Cardiac muscle cell (in vitro differentiated cells and primary cell): ENCODE measurements at regions not wholly inside any gene's neighbourhood (a gene's known extent, or its start where the extent isn't known, plus 50 kb on each side); places are given as distances from the start of the nearest gene placed in this dataset.

Source experiments
- DNase-seq, 2 donors: peaks; one replicate each; pipeline versions ENCODE4 v3.0.0 to v3.0.0-alpha.2; 2010 to 2017; ENCODE audit warnings: low read depth in 1 of 2, low spot score in 1 of 2
- H3K27ac ChIP-seq: fragments of 200-600 bp; sonication (generic); 2 replicates; pipeline ENCODE4 v1.5.1; 2016
- H3K27me3 ChIP-seq: fragments of 200-600 bp; sonication (generic); 2 replicates; pipeline ENCODE4 v1.6.0; 2016; ENCODE audit warnings: control low read depth
- H3K36me3 ChIP-seq: fragments of 200-600 bp; sonication (generic); 2 replicates; pipeline ENCODE4 v1.5.1; 2016; ENCODE audit warnings: control low read depth
- H3K4me1 ChIP-seq: fragments of 200-600 bp; sonication (generic); 2 replicates; pipeline ENCODE4 v1.8.1; 2017; ENCODE audit warnings: low read depth, mild to moderate bottlenecking, mixed run types
- H3K4me3 ChIP-seq: fragments of 200-600 bp; sonication (generic); 2 replicates; pipeline ENCODE4 v1.5.1; 2016; ENCODE audit warnings: mild to moderate bottlenecking
- H3K9me3 ChIP-seq: fragments of 200-600 bp; sonication (generic); 2 replicates; pipeline ENCODE4 v1.5.1; 2017; ENCODE audit warnings: low read depth, mild to moderate bottlenecking, control low read depth
- TF ChIP-seq, protein P1 (sequence below): IDR thresholded peaks from 2 replicates; pipeline ENCODE4 v1.5.1; 2012; ENCODE audit warnings: low read depth, mild to moderate bottlenecking, low read length

DNA sequence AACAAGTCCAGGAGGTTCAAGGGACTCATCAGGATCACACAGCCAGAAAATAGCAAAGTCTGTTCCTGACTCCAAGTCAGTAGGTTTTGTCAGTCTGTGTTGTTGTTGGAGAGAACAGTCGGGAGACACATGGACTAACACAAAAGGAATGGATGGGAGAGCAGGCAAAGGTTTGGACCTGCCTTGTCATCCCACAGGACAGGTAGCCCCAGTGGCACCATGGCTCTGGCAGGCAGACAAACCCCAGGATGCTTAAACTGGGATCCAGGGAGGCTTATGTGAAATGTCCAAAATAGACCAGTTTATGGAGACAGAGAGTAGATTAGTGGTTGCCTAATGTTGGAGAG is 201.6 kb upstream of the NAV2 start:
- peaks cover 4% of the 10 kb centered on the region for H3K27me3 ChIP-seq
- H3K27ac ChIP-seq, result no peak overlapping the region
- no peak overlapping the region for H3K4me3 ChIP-seq
- no peaks in the 10 kb centered on the region for H3K36me3 ChIP-seq
- H3K9me3 ChIP-seq, result no peaks in the 10 kb centered on the region
- DNase-seq, result no peak
- no peaks in the 10 kb centered on the region for H3K4me1 ChIP-seq
- TF ChIP-seq, protein P1, sequence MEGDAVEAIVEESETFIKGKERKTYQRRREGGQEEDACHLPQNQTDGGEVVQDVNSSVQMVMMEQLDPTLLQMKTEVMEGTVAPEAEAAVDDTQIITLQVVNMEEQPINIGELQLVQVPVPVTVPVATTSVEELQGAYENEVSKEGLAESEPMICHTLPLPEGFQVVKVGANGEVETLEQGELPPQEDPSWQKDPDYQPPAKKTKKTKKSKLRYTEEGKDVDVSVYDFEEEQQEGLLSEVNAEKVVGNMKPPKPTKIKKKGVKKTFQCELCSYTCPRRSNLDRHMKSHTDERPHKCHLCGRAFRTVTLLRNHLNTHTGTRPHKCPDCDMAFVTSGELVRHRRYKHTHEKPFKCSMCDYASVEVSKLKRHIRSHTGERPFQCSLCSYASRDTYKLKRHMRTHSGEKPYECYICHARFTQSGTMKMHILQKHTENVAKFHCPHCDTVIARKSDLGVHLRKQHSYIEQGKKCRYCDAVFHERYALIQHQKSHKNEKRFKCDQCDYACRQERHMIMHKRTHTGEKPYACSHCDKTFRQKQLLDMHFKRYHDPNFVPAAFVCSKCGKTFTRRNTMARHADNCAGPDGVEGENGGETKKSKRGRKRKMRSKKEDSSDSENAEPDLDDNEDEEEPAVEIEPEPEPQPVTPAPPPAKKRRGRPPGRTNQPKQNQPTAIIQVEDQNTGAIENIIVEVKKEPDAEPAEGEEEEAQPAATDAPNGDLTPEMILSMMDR, result no peak

DNA sequence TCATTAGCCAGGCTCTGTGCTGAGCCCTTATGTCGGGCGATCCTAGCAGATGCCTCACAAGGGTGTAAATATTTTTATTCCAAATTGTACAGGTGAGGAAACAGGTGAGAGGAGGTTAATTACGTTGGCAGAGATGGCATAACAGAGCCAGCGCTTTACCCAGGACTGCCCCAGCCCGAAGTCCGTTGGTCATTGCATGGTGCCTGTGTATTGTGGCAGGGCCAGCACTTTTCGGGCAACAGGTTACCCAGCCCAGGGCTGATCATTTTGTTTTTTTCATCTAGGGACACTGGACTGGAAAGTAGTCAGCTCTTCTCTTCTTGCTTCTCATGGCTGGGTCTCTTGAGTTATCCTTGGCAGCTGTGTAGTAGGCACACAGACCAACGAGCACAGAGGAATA is 202.2 kb upstream of the NAV2 start:
- TF ChIP-seq, protein P1, result no peak
- Histone ChIP-seq H3K36me3 (no peaks in the 10 kb centered on the region), H3K4me1 (no peaks in the 10 kb centered on the region), H3K27me3 (peaks cover 4% of the 10 kb centered on the region), H3K4me3 (no peak overlapping the region), H3K27ac (no peak overlapping the region), H3K9me3 (no peaks in the 10 kb centered on the region)
- DNase-seq, result no peak

DNA sequence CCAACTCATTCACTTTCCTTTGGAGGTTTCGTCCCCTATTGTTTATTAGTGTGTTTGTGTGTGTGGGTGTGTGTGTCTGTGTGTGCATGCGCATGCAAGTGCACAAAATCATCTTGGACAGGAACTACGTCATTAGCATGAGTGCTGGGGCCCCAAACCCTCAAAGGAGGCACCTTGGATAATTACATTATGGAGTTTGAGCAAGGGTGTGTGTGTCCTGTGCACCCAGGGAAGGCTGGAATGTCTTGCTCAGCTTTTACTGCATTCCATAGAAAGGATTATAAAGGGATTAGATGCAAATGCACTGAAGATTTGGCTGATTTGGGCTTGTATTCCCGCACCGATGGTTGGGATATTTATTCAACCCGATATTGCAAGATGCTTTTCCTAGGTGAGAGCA is 203.4 kb upstream of the NAV2 start:
- Histone ChIP-seq H3K27ac (no peak overlapping the region), H3K36me3 (no peaks in the 10 kb centered on the region), H3K4me1 (no peaks in the 10 kb centered on the region), H3K4me3 (no peak overlapping the region), H3K9me3 (no peaks in the 10 kb centered on the region), H3K27me3 (peaks cover 4% of the 10 kb centered on the region)
- TF ChIP-seq, protein P1, result no peak
- DNase-seq, result no peak

DNA sequence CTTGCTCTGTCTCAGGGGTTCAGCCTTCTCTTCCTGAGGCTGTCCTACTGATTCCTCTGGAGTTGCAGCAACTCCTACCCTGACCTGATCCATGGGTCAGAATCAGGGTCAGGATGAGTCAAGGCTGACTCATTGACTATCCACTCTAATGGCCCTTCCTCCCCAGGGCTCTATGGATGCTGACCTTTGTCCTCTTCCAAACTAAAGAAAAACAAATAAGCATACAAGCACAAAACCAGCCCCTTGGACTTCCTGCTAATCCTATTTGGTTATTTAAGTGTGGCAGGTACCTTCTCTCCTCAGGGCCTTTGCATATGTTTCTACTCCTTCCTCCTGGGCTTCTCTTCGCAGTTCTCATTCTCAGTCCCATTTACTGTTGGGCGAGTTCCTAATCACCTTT is 204.5 kb upstream of the NAV2 start:
- no peak for DNase-seq
- no peaks in the 10 kb centered on the region for H3K4me1 ChIP-seq

DNA sequence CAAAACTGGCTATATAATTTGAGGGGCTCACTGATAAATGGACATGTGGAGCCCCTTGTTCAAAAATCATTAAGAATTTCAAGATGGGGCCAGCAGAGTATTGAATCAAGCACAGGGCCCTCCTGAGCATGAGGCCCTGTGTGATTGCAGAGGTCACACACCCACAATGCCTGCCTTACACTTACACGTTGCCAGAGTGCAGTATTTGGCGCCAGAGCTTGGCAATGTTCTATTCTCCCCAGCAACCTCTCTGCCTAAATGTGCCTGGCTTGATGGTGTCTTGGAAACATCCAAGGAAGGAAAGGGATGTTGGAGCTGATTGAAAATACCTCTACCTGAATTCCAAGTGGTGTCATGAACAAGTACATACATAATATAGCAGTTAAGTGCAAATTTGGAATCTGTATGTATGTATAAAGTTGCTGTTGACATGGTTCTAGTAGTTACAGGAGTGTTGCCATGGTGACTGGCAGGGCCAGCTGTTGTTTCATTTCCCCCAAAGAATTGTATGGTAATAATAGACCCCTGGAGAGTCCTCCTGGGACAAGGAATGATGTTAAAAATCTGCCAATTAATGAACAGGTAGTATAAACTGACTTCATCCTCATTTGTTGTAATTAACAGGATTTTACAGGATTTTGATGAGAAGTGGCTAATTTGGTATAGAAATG is 205.7 kb upstream of the NAV2 start:
- no peaks in the 10 kb centered on the region for H3K4me1 ChIP-seq
- no peak overlapping the region for H3K4me3 ChIP-seq
- H3K27ac ChIP-seq, result no peak overlapping the region
- H3K36me3 ChIP-seq, result no peaks in the 10 kb centered on the region
- TF ChIP-seq, protein P1, result no peak
- no peak for DNase-seq
- H3K27me3 ChIP-seq, result peaks cover 4% of the 10 kb centered on the region
- no peaks in the 10 kb centered on the region for H3K9me3 ChIP-seq

More for the DNA sequence above, 204.5 kb upstream of the NAV2 start:
- TF ChIP-seq, protein P1, result no peak
- H3K9me3 ChIP-seq, result no peaks in the 10 kb centered on the region
- H3K27me3 ChIP-seq, result peaks cover 4% of the 10 kb centered on the region
- no peak overlapping the region for H3K4me3 ChIP-seq
- H3K36me3 ChIP-seq, result no peaks in the 10 kb centered on the region
- H3K27ac ChIP-seq, result no peak overlapping the region
